Left lung (tissue), 4 donors: ENCODE measurements at regions not wholly inside any gene's neighbourhood (a gene's known extent, or its start where the extent isn't known, plus 50 kb on each side); places are given as distances from the start of the nearest gene placed in this dataset.

Source experiments
- ATAC-seq: fragments of 200-7000 bp; cut with Tn5 transposase; one replicate; pipeline ENCODE4 v1.9.1; 2020; ENCODE audit warnings: moderate library complexity
- DNase-seq, 4 donors: peaks; one replicate each; pipeline ENCODE4 v3.0.0-alpha.2; 2013 to 2020
- H3K27ac ChIP-seq, 2 donors: fragments of 200-600 bp; sonication (generic) in 1 of 2; one replicate each; pipeline versions ENCODE4 v1.5.0 to v1.8.0; 2020 to 2021
- H3K27me3 ChIP-seq, 2 donors: fragments of 200-600 bp; sonication (generic) in 1 of 2; one replicate each; pipeline versions ENCODE4 v1.5.0 to v1.8.0; 2020 to 2021
- H3K36me3 ChIP-seq, 2 donors: fragments of 200-600 bp; sonication (generic) in 1 of 2; one replicate each; pipeline versions ENCODE4 v1.5.0 to v1.8.0; 2020 to 2021
- H3K4me1 ChIP-seq, 2 donors: fragments of 200-600 bp; one replicate each; pipeline ENCODE4 v1.8.0; 2021
- H3K4me3 ChIP-seq, 2 donors: fragments of 200-600 bp; sonication (generic) in 1 of 2; one replicate each; pipeline versions ENCODE4 v1.5.0 to v1.8.0; 2020 to 2021; ENCODE audit warnings: mild to moderate bottlenecking in 1 of 2
- H3K9me3 ChIP-seq, 2 donors: fragments of 200-600 bp; sonication (generic) in 1 of 2; one replicate each; pipeline versions ENCODE4 v1.5.0 to v1.8.0; 2020 to 2021
- intact Hi-C, 2 donors: fragments of 100-400 bp; cut with DNase I; formaldehyde crosslinking; loops; one replicate each; pipeline versions ENCODE4 v1.11.2 to v1.14.2; 2022
- TF ChIP-seq, protein P1 (sequence below), 2 donors: fragments of 200-600 bp; sonication (generic) in 1 of 2; IDR thresholded peaks; one replicate each; pipeline versions ENCODE4 v1.5.0 to v1.8.0; 2021; ENCODE audit warnings: antibody characterized with exemption in 2 of 2
- donor health status: DM: no; HTN: yes; CAD: no.
- donor health status: DM: no; HTN: no; CAD: no.

DNA sequence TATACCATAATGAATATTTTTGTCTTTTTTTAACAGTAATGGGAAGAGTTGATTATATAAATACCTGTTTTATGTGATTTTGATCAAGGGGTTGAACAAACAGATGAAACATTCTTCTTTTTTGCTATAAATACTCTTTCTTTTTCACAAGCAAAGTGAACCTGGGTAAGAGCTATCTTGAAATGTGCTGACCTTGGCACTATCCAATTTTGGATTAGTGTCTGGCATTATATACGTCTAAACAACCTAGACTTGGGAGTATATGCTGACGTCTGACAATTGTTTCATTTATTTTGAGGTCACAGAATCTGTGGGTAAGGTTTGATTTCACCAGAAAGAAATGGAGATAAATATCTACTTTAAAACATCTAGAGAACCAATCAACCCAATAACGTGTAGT, 716.0 kb upstream of the STXBP6 start:
- H3K27me3 ChIP-seq = no peaks in the 10 kb centered on the region
- no peaks in the 10 kb centered on the region for H3K9me3 ChIP-seq
- intact Hi-C loops = no loop called here

DNA sequence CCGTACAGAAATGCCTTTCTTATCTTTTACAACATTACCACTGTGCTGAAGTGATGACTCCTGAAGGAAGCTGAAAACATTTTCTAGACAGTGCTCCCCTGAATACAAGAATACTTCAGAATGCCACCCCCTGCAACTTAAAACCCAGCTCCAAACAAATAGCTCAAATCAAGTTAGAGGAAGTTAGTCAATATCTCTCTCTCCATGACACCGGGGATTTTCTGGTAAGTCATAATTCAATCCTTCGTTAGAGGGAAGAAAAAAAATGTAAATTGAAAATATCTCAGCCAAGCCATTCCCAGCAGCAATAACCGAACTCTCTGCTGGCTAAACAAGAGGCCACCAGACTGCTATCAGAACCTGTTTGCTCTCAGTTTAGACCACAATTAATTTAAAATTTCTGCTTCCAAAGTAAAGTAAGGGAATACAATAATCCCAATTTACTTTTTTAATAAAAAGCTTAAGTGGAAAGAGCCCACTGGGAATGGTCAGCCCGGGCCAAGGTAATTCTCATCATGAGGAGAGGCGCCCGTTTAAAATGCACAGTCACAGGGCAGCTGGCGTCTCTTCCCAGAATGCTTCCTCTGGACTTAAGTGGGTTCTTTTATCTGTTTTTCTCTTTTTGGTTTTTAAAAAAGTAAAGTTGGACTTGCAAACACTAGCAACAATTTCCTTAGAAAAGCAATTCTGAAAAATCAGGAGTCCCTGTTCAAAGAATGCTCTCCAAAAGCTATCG, 710.1 kb upstream of the STXBP6 start:
- no peaks in the 10 kb centered on the region for H3K36me3 ChIP-seq
- no peaks in the 10 kb centered on the region for H3K9me3 ChIP-seq
- no peak overlapping the region for H3K27ac ChIP-seq
- TF ChIP-seq, protein P1, sequence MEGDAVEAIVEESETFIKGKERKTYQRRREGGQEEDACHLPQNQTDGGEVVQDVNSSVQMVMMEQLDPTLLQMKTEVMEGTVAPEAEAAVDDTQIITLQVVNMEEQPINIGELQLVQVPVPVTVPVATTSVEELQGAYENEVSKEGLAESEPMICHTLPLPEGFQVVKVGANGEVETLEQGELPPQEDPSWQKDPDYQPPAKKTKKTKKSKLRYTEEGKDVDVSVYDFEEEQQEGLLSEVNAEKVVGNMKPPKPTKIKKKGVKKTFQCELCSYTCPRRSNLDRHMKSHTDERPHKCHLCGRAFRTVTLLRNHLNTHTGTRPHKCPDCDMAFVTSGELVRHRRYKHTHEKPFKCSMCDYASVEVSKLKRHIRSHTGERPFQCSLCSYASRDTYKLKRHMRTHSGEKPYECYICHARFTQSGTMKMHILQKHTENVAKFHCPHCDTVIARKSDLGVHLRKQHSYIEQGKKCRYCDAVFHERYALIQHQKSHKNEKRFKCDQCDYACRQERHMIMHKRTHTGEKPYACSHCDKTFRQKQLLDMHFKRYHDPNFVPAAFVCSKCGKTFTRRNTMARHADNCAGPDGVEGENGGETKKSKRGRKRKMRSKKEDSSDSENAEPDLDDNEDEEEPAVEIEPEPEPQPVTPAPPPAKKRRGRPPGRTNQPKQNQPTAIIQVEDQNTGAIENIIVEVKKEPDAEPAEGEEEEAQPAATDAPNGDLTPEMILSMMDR (IDR thresholded peaks at IDR 0.05) = no peak
- DNase-seq = no peak
- H3K27me3 ChIP-seq = no peaks in the 10 kb centered on the region
- no peaks in the 10 kb centered on the region for H3K4me1 ChIP-seq
- intact Hi-C loops = no loop called here
- ATAC-seq = no peak
- H3K4me3 ChIP-seq = no peak overlapping the region

More for the DNA sequence above, 716.0 kb upstream of the STXBP6 start:
- Histone ChIP-seq H3K36me3 (no peaks in the 10 kb centered on the region), H3K4me1 (no peaks in the 10 kb centered on the region), H3K4me3 (no peak overlapping the region), H3K27ac (no peak overlapping the region)
- DNase-seq (no peak), ATAC-seq (no peak)
- TF ChIP-seq, protein P1 (IDR thresholded peaks at IDR 0.05) = no peak

GRCh38 chr14:25759256-25759655, 709.3 kb upstream of the STXBP6 start:
- DNase-seq = no peak
- H3K36me3 ChIP-seq = no peaks in the 10 kb centered on the region
- TF ChIP-seq, protein P1 (IDR thresholded peaks at IDR 0.05) = no peak
- ATAC-seq = no peak
- no peaks in the 10 kb centered on the region for H3K4me1 ChIP-seq
- no peak overlapping the region for H3K4me3 ChIP-seq
- intact Hi-C loops = no loop called here
- no peaks in the 10 kb centered on the region for H3K9me3 ChIP-seq
- H3K27me3 ChIP-seq = no peaks in the 10 kb centered on the region
- H3K27ac ChIP-seq = no peak overlapping the region

- H3K9me3 ChIP-seq = no peaks in the 10 kb centered on the region
- no peak overlapping the region for H3K27ac ChIP-seq
- H3K27me3 ChIP-seq = no peaks in the 10 kb centered on the region
- no peak for DNase-seq
- no peaks in the 10 kb centered on the region for H3K4me1 ChIP-seq
- no peak for ATAC-seq
- TF ChIP-seq, protein P1 (IDR thresholded peaks at IDR 0.05) = no peak
- intact Hi-C loops = no loop called here
- no peak overlapping the region for H3K4me3 ChIP-seq
- H3K36me3 ChIP-seq = no peaks in the 10 kb centered on the region
These were observed 707.4 kb upstream of the STXBP6 start for GRCh38 chr14:25757364-25757763.

- TF ChIP-seq, protein P1 (IDR thresholded peaks at IDR 0.05) = no peak
- Histone ChIP-seq H3K27ac (no peak overlapping the region), H3K4me1 (no peaks in the 10 kb centered on the region), H3K36me3 (no peaks in the 10 kb centered on the region), H3K9me3 (no peaks in the 10 kb centered on the region), H3K27me3 (no peaks in the 10 kb centered on the region), H3K4me3 (no peak overlapping the region)
- DNase-seq (no peak), ATAC-seq (no peak)
- intact Hi-C loops = no loop called here
These were observed 706.9 kb upstream of the STXBP6 start for GRCh38 chr14:25756876-25757275.
